Epithelial cell of esophagus (primary cell): ENCODE measurements at regions not wholly inside any gene's neighbourhood (a gene's known extent, or its start where the extent isn't known, plus 50 kb on each side); places are given as distances from the start of the nearest gene placed in this dataset.
"Not testable (repeated sequence)": the region's sequence is repeated elsewhere in the genome, so short reads cannot be mapped to it uniquely, and the experiment has no call there.

ENCODE experiments used
- DNase-seq: peaks from one replicate; pipeline ENCODE4 v3.0.0; 2010; ENCODE audit warnings: low read depth
- H3K4me3 ChIP-seq: 2 replicates; pipeline ENCODE4 v1.5.1; 2011; ENCODE audit warnings: mild to moderate bottlenecking, low read length, control low read depth
- TF ChIP-seq, protein P1 (sequence below): IDR thresholded peaks from 2 replicates; pipeline ENCODE4 v1.5.1; 2011; ENCODE audit warnings: low read depth, mild to moderate bottlenecking, low read length, control low read depth, inconsistent platforms; ENCODE audit not compliant: insufficient read depth; ENCODE audit errors: missing control alignments

DNA sequence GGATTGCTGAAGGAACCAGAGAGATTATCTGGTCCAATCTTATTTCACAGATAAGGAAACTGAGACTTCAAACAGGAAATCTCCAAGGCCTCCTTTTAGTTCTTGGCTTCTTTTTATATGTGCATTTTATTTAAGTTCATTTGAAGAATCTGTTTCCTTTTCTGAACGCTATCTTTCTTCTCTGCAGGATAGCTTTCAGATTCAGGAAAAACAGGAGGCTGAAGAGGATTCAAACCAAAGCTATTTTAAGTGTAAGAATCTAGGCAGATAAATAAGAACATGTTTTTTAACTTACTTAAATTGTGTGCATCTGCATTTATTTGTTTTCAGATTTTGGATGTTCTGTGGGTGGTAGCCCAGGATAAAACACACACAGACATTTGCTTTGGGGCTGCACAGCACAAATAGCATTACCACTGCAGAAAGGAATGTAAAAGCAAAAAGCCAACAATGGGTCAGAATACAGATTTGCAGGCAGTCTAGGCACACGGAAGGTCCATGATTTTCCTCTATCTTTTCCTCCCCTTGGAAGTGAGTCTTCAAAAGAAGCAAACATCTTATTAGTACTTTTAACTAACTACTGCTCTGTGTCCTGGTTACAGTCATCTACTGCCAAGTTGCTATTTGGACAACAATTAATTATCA, 188.8 kb upstream of the TBX18 start:
- TF ChIP-seq, protein P1, sequence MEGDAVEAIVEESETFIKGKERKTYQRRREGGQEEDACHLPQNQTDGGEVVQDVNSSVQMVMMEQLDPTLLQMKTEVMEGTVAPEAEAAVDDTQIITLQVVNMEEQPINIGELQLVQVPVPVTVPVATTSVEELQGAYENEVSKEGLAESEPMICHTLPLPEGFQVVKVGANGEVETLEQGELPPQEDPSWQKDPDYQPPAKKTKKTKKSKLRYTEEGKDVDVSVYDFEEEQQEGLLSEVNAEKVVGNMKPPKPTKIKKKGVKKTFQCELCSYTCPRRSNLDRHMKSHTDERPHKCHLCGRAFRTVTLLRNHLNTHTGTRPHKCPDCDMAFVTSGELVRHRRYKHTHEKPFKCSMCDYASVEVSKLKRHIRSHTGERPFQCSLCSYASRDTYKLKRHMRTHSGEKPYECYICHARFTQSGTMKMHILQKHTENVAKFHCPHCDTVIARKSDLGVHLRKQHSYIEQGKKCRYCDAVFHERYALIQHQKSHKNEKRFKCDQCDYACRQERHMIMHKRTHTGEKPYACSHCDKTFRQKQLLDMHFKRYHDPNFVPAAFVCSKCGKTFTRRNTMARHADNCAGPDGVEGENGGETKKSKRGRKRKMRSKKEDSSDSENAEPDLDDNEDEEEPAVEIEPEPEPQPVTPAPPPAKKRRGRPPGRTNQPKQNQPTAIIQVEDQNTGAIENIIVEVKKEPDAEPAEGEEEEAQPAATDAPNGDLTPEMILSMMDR: no peak
- H3K4me3 ChIP-seq: no peak overlapping the region
- DNase-seq: no peak

DNA sequence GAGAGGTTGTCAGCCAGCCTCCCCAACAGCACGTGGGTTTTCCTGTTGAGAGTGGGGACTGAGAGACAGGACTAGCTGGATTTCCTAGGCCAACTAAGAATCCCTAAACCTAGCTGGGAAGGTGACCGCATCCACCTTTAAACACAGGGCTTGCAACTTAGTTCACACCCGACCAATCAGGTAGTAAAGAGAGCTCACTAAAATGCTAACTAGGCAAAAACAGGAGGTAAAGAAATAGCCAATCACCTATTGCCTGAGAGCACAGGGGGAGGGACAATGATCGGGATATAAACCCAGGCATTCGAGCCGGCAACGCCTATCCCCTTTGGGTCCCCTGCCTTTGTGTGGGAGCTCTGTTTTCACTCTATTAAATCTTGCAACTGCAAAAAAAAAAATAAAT, 180.5 kb upstream of the TBX18 start:
- H3K4me3 ChIP-seq, DNase-seq: not testable (repeated sequence)

DNA sequence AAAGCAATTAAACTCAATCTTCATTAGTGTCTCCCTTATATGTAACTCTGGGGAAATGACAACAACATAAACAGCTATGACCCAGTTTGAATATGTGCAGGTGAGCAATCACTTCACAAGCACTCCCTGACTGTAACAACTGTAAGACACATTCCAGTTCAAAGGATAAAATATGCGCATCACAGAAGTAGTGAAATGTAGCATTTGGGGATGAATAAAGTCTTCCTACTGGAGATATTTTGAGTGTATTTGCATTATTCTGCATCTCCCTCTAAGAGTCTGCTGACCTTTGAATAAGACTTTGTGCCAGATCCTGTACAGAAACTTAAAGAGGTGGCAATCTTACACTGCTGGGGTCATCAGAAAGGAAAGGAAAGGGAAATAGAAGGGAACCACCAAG, 179.5 kb upstream of the TBX18 start:
- no peak for DNase-seq
- TF ChIP-seq, protein P1: no peak
- H3K4me3 ChIP-seq: no peak overlapping the region

DNA sequence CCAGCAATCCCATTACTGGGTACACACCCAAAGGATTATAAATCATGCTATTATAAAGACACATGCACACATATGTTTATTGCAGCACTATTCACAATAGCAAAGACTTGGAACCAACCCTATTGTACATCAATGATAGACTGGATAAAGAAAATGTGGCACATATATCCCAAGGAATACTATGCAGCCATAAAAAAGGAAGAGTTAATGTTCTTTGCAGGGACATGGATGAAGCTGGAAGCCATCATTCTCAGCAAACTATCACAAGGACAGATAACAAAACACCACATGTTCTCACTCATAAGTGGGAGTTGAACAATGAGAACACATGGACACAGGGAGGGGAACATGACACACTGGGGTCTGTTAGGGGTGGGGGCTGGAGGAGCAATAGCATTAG, 177.2 kb upstream of the TBX18 start:
- DNase-seq, H3K4me3 ChIP-seq: not testable (repeated sequence)

DNA sequence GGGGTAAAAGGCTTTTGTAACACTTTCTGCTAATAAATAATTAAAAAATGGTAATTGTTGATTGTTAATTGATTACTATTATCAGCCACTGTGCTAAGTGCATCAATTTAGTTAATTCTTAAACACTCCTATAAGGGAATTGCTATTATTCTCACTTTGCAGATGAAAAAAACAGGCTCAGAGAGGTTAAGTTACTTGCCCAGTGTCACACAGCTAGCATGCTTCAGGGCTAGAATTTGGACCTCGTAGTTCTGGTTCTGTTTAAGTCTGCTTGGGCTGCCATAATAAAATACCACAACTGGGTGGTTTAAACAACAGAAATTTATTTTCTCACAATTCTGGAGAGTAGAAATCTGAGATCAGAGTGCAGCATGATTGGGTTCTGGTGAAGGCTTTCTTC, 164.8 kb upstream of the TBX18 start:
- TF ChIP-seq, protein P1: no peak
- H3K4me3 ChIP-seq: no peak overlapping the region
- DNase-seq: no peak

DNA sequence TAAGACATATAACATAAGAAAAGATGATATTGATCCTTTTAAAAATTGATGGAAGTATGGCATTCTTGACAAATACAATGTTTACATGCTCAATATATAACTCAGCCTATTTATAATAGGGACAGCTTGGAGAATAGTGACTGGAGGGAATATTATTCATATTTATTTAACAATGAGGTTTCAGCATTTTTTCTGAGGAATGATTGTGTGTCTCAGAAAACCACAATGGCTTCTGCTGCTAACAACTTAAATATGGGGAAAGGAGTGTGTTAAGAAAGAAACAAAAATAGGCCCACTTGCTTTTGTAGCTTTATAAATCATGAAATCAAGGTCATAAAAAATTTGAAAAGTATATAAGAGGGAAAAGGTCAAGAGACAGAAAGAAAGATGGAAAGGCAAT, 163.2 kb upstream of the TBX18 start:
- no peak overlapping the region for H3K4me3 ChIP-seq
- TF ChIP-seq, protein P1: no peak
- DNase-seq: no peak

DNA sequence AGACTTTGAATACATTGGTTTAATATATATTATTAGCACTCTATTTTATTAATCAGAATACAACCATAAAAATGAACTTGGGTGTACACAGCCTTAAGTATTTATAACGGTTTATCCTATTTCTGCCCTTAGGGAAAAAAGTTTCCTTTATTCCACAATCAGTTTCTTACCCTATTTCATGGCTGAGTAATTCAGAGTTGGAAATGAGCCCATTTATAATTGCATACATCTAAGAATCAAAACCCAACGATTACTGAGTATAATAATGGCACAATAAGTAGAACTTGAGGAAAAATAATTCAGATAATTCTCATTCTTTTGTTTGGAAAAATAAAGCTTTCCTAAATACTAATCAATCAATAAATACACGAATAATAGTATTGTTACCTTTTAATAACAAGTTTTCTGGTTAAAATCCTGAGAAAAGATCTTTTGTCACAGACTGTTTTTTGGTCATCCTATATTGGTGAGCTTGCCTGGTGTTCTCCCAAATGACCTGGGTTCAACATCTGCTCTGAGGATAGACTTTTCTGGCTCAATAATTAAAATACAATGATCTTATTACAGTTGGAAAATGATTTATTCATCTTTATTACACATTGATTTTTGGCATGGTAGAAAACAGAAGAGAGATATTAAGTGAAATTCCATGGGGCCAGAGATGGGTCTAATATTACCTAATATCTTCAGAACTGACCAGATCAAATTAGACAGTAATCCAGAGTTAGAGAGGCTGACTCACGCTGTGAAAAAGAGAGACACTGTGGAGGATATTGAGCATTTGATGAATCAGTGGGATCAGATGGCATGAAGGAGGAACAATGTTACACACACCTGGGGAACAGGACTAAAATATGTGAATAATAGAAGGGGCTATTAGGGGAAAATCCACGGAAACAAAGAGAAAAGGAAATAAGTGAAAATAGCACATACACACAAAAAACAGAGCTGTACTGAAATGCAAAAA, 162.1 kb upstream of the TBX18 start:
- TF ChIP-seq, protein P1: no peak
- H3K4me3 ChIP-seq: no peak overlapping the region
- peak; percentile 64 for DNase-seq

DNA sequence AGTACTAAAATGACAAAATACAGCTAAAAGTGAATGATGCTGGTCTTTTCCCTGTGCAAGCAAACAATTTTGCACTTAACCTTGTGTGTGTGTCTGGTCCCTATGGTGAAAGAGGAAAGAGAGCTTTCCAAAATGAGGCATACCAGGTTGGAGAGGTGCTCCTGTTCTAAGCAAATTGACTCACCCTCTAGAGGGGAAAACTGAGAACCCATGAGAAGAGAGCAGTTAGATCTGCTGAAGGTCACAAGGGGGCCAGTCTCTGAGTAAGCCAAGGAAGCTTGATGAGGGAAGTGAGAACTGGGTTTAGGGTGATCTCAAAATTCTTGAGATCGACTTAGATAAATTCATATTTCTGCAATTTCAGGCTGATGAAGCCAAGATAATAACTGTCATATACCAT, 157.5 kb upstream of the TBX18 start:
- TF ChIP-seq, protein P1: no peak
- no peak for DNase-seq
- no peak overlapping the region for H3K4me3 ChIP-seq
